Head of caudate nucleus (tissue), 42 donors: ENCODE measurements at regions not wholly inside any gene's neighbourhood (a gene's known extent, or its start where the extent isn't known, plus 50 kb on each side); places are given as distances from the start of the nearest gene placed in this dataset.

Experiments used
- DNase-seq, 42 donors: peaks; one replicate each; pipeline versions ENCODE4 v3.0.0 to v3.0.0-alpha.2; 2020 to 2021; ENCODE audit warnings: mixed read lengths in 7 of 42
- intact Hi-C: fragments of 100-400 bp; cut with DNase I; formaldehyde crosslinking; loops from one replicate; pipeline ENCODE4 v1.15.0; 2022

DNA sequence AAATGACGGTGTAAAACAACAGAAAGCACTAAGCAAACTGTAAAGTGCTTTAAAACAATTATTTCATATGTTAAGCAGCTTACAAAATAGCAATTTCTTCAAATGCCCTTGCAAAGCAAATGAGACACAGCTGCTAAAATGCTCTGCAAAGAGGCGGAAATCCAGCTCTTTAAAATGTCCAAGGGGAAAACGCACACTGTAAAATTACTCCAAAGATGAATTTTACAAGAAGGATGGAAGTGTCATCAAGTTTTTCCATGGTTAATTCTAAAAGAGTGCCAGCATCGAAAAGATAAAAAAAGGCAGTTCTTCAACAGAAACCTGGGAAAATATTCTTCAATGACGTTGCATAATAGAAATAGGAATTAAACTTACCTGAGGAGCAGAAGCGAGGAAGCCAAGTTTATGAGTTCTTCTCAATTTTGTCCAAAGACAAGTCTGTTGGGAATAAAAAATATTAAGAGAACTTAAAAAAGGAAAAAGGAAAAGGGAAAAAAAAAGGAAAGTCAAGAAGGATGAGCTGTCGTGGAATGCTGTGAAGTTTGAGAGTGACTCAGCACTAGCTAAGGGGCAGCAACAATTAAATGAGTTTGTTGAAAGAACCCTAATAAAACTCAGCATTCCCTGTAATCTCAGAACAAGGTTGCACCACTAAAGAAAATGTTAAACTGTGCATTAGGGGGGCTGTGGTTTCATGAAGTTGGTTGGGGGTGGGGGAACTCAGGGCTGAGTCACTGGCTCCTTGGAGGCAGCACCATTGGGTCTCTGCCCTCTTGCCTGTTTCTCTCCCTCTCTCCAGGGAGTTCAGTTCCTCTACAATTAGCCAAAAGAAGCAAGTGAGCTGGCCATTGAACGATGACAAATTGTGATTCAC is 64.2 kb upstream of the BLID start:
- DNase-seq = peak in 5 of 42 donors; percentile 39 to 73 (median 46)
- intact Hi-C loops = no loop called here

DNA sequence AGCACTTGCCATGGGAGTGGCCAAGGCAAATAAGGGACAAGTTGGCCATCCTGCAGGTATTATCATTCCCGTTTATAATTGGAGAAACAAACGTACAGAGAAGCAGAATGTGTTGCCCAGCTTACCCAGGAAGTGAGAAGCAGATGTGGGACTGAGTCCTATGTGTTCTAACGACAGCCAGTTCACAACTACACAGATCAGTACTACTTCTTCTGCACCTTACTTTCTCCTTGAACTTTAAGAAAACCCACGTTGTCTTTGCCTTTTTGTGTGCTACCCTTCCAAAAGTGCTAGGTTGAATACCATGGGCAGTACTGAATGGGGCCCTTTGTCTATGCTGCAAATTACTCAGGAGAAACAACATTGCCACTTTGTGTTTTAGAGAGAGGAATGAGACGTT is 62.8 kb upstream of the BLID start:
- intact Hi-C loops = no loop called here

DNA sequence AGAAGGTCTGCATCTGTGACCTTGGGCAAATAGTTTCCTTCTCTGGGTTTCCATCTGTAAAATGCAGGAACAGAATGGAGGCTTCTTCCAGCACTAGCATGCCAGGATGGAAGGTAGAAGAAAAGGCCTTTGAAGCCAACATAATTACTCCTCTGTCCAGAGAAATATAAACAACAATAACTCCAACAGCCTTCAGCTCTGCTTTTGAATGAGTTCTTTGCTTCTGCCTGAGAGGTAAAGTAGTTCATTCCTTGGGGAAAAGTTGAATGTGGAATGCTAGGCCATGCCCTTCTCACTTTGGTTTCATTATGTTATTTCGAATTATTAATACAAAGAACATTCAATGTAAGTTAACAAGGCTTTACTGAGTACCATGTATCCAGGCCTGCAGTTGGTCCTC is 61.2 kb upstream of the BLID start:
- intact Hi-C loops = no loop called here
- DNase-seq = no peak

More for the DNA sequence above, 62.8 kb upstream of the BLID start:
- no peak for DNase-seq

DNA sequence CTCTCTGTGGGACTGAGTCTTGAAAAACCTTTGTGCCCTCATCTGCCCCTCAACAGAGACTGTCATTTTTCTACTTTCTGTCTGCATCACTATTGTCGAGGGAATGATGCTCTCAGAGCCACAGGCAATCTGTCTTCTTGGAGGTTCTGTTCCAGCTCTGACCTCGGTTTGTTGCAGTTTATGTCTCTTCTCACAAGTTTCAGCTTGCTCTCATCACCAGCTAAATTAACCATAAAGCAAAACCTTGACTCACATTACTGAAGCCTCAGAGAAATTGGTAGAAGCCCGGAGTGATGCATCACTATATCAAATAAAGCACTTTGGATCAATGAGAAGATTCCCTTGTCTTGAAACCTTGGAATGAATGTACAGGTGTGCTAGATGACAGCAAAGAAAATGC is 60.6 kb upstream of the BLID start:
- DNase-seq = no peak
- intact Hi-C loops = no loop called here

DNA sequence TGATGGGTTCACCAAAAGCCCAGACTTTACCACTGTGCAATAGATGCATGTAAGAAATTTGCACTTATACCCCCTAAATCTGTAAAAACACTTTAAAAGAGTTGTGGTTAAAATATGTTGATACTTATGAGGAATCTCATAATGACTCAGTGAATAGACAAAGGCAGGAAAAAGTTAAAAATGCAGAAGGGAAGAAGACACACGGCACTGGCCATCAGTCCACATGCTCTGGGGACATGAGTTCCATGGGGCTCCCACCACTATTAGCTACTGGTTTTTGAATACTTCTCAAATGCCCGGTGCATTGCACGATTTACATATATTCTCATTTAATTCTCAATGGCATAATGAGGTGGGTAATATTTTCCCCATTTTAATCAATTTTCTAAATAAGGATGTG is 59.3 kb upstream of the BLID start:
- intact Hi-C loops = no loop called here
- DNase-seq = no peak

DNA sequence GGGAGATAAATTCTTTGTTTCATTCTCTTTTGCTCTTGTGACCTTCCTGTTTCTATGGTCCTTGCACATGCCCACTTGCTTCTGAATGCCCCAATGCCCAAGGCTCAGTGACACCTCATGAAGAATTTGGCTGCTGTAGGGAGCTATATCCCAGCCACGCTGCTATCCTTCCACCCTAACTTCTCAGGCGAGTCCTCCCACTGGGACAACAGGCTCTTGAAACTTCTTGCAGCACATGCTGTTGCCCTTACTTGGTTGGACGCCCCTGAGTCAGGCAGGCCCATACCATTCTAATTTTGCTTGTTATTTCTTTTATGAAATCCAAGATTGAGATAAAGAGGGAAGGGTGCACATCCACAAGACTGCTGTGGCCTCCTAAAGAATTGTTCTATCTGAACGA is 57.6 kb upstream of the BLID start:
- DNase-seq = no peak
- intact Hi-C loops = no loop called here

DNA sequence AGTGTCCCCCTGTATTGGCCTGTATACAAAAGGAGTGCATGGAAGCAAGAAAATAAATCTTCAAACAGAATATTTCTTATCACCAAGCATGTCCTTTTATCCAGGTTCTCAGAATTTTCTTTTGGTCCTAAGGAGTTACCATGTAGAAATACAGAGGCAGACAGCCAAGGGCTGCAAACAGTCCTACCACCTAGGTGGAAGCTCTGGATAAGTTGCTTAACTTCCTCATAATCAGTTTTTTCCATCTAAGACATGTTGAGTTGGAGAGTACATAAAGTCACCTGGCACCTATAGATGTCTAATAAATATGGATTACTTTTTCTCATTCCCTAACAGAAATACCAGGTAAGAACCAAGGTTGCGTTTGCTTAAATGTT is 57.0 kb upstream of the BLID start:
- intact Hi-C loops = no loop called here

DNA sequence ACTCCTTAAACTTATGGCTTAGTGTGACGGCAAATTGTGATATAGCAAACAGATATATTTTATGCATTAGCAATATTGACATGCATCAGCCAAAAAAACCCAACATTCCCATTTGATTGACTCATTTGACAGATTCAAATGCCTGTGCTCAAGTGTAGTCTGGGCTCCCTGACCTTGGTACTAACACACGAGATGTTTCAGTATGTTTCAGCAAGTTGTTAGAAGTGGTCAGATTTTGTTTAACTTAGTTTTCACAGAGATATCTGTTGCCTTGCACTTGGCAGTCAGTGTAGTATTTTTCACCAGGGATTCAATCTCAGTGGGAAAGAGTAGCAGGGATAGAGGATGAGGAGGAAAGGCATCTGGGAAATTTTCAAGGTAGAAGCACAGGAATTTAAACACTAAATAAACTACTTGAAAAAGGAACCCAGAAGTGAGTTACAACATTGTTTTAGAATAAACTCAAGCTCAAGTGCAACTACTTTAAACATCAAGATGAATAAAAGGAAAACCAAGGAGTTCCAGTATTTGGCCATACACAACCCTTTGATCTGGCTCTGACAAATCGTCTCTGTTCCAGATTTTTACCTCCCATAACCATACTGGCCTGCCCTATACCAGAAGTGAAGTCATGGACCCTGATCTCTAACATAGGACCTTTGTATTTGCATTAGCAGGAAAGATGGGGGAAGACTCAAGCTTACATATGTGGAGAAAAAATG is 56.5 kb upstream of the BLID start:
- no peak for DNase-seq
- intact Hi-C loops = no loop called here

More for the DNA sequence above, 57.0 kb upstream of the BLID start:
- DNase-seq = no peak

DNA sequence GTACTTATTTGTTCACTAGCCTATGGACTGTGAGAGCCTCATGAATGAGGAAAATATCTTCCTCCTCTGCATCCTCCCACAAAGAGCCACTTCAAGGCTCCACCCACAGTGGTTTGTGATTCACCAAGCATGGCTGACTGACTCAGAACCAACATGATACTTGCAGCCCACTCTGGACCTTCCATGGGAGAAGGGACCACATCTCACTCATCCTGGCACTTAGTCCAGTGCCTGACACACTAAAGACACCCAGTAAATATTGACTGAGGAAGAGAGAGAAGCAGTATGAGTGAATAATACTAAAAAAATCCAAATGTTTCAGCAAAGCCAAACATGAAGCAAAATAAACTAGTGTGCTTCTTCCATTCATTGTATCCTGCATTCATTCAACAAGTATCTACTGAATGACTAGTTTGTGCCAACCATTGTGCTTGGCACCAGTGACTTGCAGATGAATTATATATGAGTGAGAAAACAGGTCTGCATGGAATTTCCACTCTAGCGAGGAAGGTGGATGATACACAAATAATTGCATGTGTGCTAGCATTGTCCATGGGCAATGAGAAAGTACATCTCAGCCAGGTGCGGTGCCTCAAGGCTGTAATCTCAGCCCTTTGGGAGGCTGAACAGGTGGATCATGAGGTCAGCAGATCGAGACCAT is 54.9 kb upstream of the BLID start:
- DNase-seq = no peak
- intact Hi-C loops = no loop called here

DNA sequence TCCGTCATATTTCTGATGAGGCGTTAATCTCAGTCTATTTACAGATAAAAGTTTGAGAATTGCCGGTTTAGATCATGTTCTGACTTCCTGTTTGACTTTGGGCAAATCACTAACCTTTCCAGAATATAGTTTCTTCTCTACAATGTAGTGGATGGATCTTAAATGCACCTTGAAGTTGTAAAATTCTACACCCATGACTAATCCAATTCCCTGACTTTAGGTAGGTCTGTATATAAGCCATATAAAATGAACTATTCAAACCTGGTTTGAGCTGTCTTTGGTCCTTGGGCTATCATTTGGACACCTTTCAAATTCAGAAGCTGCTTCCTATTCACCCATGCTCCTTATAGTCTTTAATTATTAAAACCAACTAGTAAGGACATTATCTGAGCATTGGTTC is 52.2 kb upstream of the BLID start:
- intact Hi-C loops = no loop called here
- no peak for DNase-seq

DNA sequence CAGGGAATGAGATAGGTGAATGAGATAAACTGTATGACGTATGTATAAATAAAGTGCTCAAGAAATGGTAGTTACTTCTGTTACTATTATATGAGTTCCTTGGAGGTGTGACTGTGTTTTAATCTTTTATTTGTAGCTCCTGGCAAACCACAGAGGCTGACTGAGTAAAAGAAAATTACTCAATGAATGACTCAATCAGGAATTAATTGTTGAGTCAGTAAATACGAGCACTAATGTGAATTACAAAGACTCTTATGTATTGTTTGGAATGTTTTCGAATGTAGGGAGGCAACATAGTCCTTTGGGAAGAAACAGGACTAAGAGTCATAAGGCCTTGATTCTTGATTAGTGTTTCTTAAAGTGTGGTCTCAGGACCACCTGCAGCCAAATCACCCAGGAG is 51.1 kb upstream of the BLID start:
- intact Hi-C loops = no loop called here
- no peak for DNase-seq

DNA sequence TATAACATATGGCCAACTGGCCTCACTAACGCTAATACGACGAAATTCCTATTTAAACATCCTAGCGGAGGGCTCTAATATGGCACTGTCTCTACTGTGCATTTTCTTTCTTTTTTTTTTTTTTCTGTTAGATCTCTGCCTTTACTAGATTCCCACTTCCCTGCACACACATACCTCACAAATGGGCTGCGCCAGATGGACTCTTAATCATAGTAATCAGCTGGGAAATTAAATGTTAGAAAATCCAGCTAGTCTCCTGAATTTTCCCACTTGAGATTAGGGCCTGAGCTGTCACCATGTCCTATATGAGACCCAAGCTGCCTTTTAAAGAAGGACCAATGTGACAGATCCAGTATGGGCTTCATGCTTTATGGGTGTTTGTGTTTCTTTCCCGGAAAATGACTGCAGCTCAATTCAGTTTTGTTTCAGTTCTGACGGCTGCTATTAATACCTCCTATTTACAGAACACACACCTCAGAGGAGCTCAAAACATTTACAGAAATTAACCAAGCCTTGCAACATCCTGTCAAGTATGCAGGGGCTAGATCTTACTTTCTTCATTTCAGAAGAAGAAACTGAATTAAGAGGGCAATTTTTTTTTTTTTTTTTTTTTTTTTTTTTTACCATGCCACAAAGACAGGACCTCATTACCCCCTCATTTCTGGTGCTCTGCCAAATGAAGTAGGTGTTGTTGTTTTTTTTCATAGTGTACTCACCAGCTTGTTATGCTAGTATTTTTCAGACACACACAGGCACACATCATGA is 49.8 kb upstream of the BLID start:
- no peak for DNase-seq
- intact Hi-C loops = no loop called here
